CD14-positive monocyte (primary cell): ENCODE measurements at regions not wholly inside any gene's neighbourhood (a gene's known extent, or its start where the extent isn't known, plus 50 kb on each side); places are given as distances from the start of the nearest gene placed in this dataset.

Experiments
- DNase-seq, 3 donors: peaks; one replicate each; pipeline ENCODE4 v3.0.0-alpha.2; 2011 to 2022
- H2AFZ ChIP-seq: 2 replicates; pipeline ENCODE4 v1.6.0; 2012; ENCODE audit warnings: mild to moderate bottlenecking, low read depth, low read length, inconsistent platforms; ENCODE audit not compliant: insufficient read depth, poor library complexity, severe bottlenecking
- H3K27ac ChIP-seq, 2 donors: 1 replicate in 1 of 2; 2 replicates in 1 of 2; pipeline ENCODE4 v1.5.1; 2012 to 2013; ENCODE audit warnings: low read length in 2 of 2, control low read depth in 1 of 2, inconsistent platforms in 1 of 2, low read depth in 1 of 2, mild to moderate bottlenecking in 1 of 2
- H3K27me3 ChIP-seq, 2 donors: one replicate each; pipeline versions ENCODE4 v1.6.0 to v1.6.1; 2011 to 2013; ENCODE audit warnings: low read length in 2 of 2; ENCODE audit not compliant: control insufficient read depth in 2 of 2, insufficient read depth in 2 of 2
- H3K36me3 ChIP-seq, 2 donors: replicated peaks in 1 of 2; 1 replicate in 1 of 2; 2 replicates in 1 of 2; pipeline versions ENCODE4 v1.5.1 to v1.6.1; 2012 to 2013; ENCODE audit warnings: low read length in 2 of 2, control low read depth in 1 of 2, inconsistent platforms in 1 of 2, mild to moderate bottlenecking in 1 of 2; ENCODE audit not compliant: insufficient read depth in 2 of 2, control insufficient read depth in 1 of 2
- H3K4me1 ChIP-seq, 2 donors: 1 replicate in 1 of 2; 2 replicates in 1 of 2; pipeline versions ENCODE4 v1.5.1 to v1.6.1; 2012 to 2013; ENCODE audit warnings: low read length in 2 of 2, control low read depth in 1 of 2, inconsistent platforms in 1 of 2, mild to moderate bottlenecking in 1 of 2, moderate library complexity in 1 of 2; ENCODE audit not compliant: insufficient read depth in 2 of 2, control insufficient read depth in 1 of 2
- H3K4me2 ChIP-seq: replicated peaks from 2 replicates; pipeline ENCODE3; 2012; ENCODE audit warnings: low read length, moderate library complexity, mild to moderate bottlenecking; ENCODE audit not compliant: poor library complexity, severe bottlenecking; ENCODE audit errors: extremely low read depth
- H3K4me3 ChIP-seq, 3 experiments: fragments of 200-600 bp in 1 of 3; sonication (generic) in 1 of 3; replicated peaks in 1 of 3; 1 replicate in 2 of 3; 2 replicates in 1 of 3; pipeline ENCODE4 v1.5.1; 2011 to 2013; ENCODE audit warnings: low read length in 3 of 3, mild to moderate bottlenecking in 3 of 3, control low read depth in 2 of 3, low read depth in 2 of 3, inconsistent platforms in 1 of 3, moderate library complexity in 1 of 3
- H3K79me2 ChIP-seq: 2 replicates; pipeline ENCODE4 v1.6.0; 2012; ENCODE audit warnings: mild to moderate bottlenecking, control low read depth, inconsistent platforms, low read length, moderate library complexity; ENCODE audit not compliant: insufficient read depth
- H3K9ac ChIP-seq: 2 replicates; pipeline ENCODE4 v1.6.0; 2017; ENCODE audit warnings: low read length, mild to moderate bottlenecking; ENCODE audit not compliant: insufficient read depth, poor library complexity, severe bottlenecking
- H3K9me3 ChIP-seq, 2 donors: replicated peaks in 1 of 2; 1 replicate in 1 of 2; 2 replicates in 1 of 2; pipeline versions ENCODE4 v1.5.1 to v1.6.1; 2012 to 2013; ENCODE audit warnings: low read length in 2 of 2, control low read depth in 1 of 2; ENCODE audit not compliant: control insufficient read depth in 1 of 2, insufficient read depth in 1 of 2
- H4K20me1 ChIP-seq: 2 replicates; pipeline ENCODE4 v1.6.0; 2012; ENCODE audit warnings: mild to moderate bottlenecking, low read length, control low read depth, moderate library complexity; ENCODE audit not compliant: insufficient read depth
- H3K27ac Mint-ChIP-seq, 7 donors: one replicate each; pipeline ENCODE4 v1.8.0; 2020; ENCODE audit warnings: mild to moderate bottlenecking in 7 of 7, mixed read lengths in 7 of 7, moderate library complexity in 6 of 7, inconsistent platforms in 2 of 7
- H3K27me3 Mint-ChIP-seq, 3 donors: one replicate each; pipeline ENCODE4 v1.8.0; 2021 to 2022; ENCODE audit warnings: low read depth in 3 of 3, mild to moderate bottlenecking in 3 of 3, mixed read lengths in 3 of 3, moderate library complexity in 3 of 3, inconsistent platforms in 1 of 3
- H3K36me3 Mint-ChIP-seq, 2 donors: one replicate each; pipeline ENCODE4 v1.8.0; 2020; ENCODE audit warnings: mixed read lengths in 2 of 2, inconsistent platforms in 1 of 2, mild to moderate bottlenecking in 1 of 2
- H3K4me1 Mint-ChIP-seq: one replicate; pipeline ENCODE4 v1.8.0; 2020; ENCODE audit warnings: mild to moderate bottlenecking, mixed read lengths
- H3K4me3 Mint-ChIP-seq, 2 donors: one replicate each; pipeline ENCODE4 v1.8.0; 2020; ENCODE audit warnings: mild to moderate bottlenecking in 2 of 2, mixed read lengths in 2 of 2, moderate library complexity in 1 of 2
- H3K9me3 Mint-ChIP-seq, 7 donors: one replicate each; pipeline ENCODE4 v1.8.0; 2020 to 2022; ENCODE audit warnings: mixed read lengths in 7 of 7, mild to moderate bottlenecking in 6 of 7, moderate library complexity in 6 of 7, inconsistent platforms in 2 of 7
- WGBS: methylation state at CpG from one replicate; pipeline ENCODE4 v1.1.5; 2013; ENCODE audit warnings: missing lambda C conversion rate; ENCODE audit not compliant: insufficient coverage; 5-methylcytosine and 5-hydroxymethylcytosine counted together
- intact Hi-C, 2 donors: fragments of 100-400 bp; cut with micrococcal nuclease; formaldehyde crosslinking; loops; one replicate each; pipeline versions ENCODE4 v1.15.0 to v1.15.1; 2023
- TF ChIP-seq, protein P1 (sequence below): fragments of 200-600 bp; IDR thresholded peaks from one replicate; pipeline ENCODE4 v1.8.0; 2022; ENCODE audit warnings: antibody characterized with exemption, mild to moderate bottlenecking

DNA sequence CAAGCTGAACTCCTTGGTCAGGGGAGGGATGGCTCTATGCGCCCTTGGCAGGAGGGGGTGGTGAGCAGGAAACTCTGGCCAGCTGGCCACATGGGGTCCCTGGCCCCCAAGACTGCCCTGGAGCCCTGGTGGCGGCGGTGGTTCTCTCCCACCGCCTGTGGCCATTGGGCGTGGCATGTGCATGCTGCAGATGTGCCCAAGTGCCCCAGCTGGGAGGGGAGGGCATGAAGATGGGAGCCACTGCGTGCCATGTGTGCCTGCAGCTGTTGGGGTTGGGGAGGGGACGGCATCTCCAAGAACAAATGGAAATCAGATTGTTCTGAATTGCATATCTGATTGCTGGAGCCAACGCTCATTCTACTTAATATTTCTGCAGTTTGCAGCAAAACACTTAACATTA is 115.7 kb upstream of the IGF1 start:
- no peaks in the 10 kb centered on the region for H3K27me3 ChIP-seq
- H3K36me3 ChIP-seq: no peaks in the 10 kb centered on the region
- peaks cover 0 to 3% of the 10 kb centered on the region in 2 donors for H3K9me3 ChIP-seq
- intact Hi-C loops: no loop called here
- Mint-ChIP-seq H3K27ac (peak overlapping the region in 1 of 7 donors; percentile 23), H3K4me1 (no peaks in the 10 kb centered on the region), H3K27me3 (peaks cover 0 to 4% (median 1%) of the 10 kb centered on the region in 3 donors), H3K36me3 (no peaks in the 10 kb centered on the region), H3K4me3 (no peak overlapping the region), H3K9me3 (peaks cover 0 to 5% (median 0%) of the 10 kb centered on the region in 7 donors)
- TF ChIP-seq, protein P1, sequence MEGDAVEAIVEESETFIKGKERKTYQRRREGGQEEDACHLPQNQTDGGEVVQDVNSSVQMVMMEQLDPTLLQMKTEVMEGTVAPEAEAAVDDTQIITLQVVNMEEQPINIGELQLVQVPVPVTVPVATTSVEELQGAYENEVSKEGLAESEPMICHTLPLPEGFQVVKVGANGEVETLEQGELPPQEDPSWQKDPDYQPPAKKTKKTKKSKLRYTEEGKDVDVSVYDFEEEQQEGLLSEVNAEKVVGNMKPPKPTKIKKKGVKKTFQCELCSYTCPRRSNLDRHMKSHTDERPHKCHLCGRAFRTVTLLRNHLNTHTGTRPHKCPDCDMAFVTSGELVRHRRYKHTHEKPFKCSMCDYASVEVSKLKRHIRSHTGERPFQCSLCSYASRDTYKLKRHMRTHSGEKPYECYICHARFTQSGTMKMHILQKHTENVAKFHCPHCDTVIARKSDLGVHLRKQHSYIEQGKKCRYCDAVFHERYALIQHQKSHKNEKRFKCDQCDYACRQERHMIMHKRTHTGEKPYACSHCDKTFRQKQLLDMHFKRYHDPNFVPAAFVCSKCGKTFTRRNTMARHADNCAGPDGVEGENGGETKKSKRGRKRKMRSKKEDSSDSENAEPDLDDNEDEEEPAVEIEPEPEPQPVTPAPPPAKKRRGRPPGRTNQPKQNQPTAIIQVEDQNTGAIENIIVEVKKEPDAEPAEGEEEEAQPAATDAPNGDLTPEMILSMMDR: no peak
- no peak overlapping the region for H3K4me3 ChIP-seq
- H4K20me1 ChIP-seq: no peaks in the 10 kb centered on the region
- H3K4me1 ChIP-seq: no peaks in the 10 kb centered on the region
- no peak overlapping the region for H3K27ac ChIP-seq
- no peak for DNase-seq
- no peaks in the 10 kb centered on the region for H3K79me2 ChIP-seq
- H2AFZ ChIP-seq: no peak overlapping the region
- no peak overlapping the region for H3K9ac ChIP-seq
- WGBS: 93% methylated on average over 6 of the region's 8 CpGs
- no peak overlapping the region for H3K4me2 ChIP-seq

DNA sequence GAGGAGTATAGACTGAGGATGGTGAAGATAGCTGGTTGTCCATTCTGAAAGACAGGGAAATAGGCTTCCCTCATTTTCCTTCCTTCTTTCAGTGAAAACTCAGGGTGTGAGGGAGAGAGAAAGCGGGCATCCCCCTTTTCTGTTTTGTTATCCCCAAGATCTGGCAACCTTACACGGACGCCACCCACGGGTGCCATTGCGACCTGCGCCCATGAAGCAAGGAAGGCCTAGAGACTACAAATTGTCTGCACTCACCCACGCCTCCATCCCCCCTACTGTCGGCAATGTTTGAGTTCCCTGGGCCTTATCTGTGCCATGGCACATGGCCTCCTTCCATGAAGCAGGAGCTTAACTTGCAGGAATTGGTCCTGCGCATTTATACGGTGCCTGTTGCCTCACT is 115.0 kb upstream of the IGF1 start:
- Histone ChIP-seq H3K27ac (no peak overlapping the region), H3K36me3 (no peaks in the 10 kb centered on the region), H3K79me2 (no peaks in the 10 kb centered on the region), H3K4me1 (no peaks in the 10 kb centered on the region), H3K9me3 (peaks cover 0 to 3% of the 10 kb centered on the region in 2 donors), H4K20me1 (no peaks in the 10 kb centered on the region), H3K4me2 (no peak overlapping the region), H3K27me3 (no peaks in the 10 kb centered on the region), H3K9ac (no peak overlapping the region), H3K4me3 (no peak overlapping the region), H2AFZ (no peak overlapping the region)
- Mint-ChIP-seq H3K27ac (no peak overlapping the region), H3K4me1 (no peaks in the 10 kb centered on the region), H3K27me3 (peaks cover 0 to 4% (median 1%) of the 10 kb centered on the region in 3 donors), H3K4me3 (no peak overlapping the region), H3K9me3 (peaks cover 0 to 5% (median 0%) of the 10 kb centered on the region in 7 donors), H3K36me3 (no peaks in the 10 kb centered on the region)
- DNase-seq: no peak
- TF ChIP-seq, protein P1: no peak
- 96% methylated on average over 9 of the region's 10 CpGs for WGBS
- intact Hi-C loops: no loop called here
